H9 (cell line): ENCODE measurements at regions not wholly inside any gene's neighbourhood (a gene's known extent, or its start where the extent isn't known, plus 50 kb on each side); places are given as distances from the start of the nearest gene placed in this dataset.
"Not testable (repeated sequence)": the region's sequence is repeated elsewhere in the genome, so short reads cannot be mapped to it uniquely, and the experiment has no call there.

Source experiments
- DNase-seq: peaks from one replicate; pipeline ENCODE4 v3.0.0-alpha.2; 2017
- H2AFZ ChIP-seq: one replicate; pipeline ENCODE4 v1.6.1; 2013; ENCODE audit warnings: mild to moderate bottlenecking, low read length, control low read depth, moderate library complexity
- H2AK5ac ChIP-seq: 2 replicates; pipeline ENCODE4 v1.6.1; 2013; ENCODE audit warnings: low read length, control low read depth, mixed read lengths; ENCODE audit not compliant: insufficient read length
- H2BK120ac ChIP-seq: one replicate; pipeline ENCODE4 v1.6.1; 2013; ENCODE audit warnings: low read depth, mild to moderate bottlenecking, low read length, control low read depth, inconsistent platforms; ENCODE audit not compliant: poor library complexity, severe bottlenecking
- H2BK12ac ChIP-seq: 2 replicates; pipeline ENCODE4 v1.6.1; 2013; ENCODE audit warnings: low read length, control low read depth, mixed read lengths, low read depth; ENCODE audit not compliant: insufficient read length
- H2BK15ac ChIP-seq: 2 replicates; pipeline ENCODE4 v1.6.1; 2013; ENCODE audit warnings: low read depth, low read length, control low read depth
- H2BK20ac ChIP-seq: one replicate; pipeline ENCODE4 v1.6.1; 2013; ENCODE audit warnings: low read depth, mild to moderate bottlenecking, low read length, control low read depth, inconsistent platforms; ENCODE audit not compliant: poor library complexity, severe bottlenecking
- H2BK5ac ChIP-seq: 2 replicates; pipeline ENCODE4 v1.6.1; 2013; ENCODE audit warnings: low read length, control low read depth, mixed read lengths; ENCODE audit not compliant: insufficient read length
- H3K14ac ChIP-seq: 2 replicates; pipeline ENCODE4 v1.6.1; 2013; ENCODE audit warnings: low read length, control low read depth; ENCODE audit not compliant: insufficient read depth
- H3K18ac ChIP-seq: 2 replicates; pipeline ENCODE4 v1.6.1; 2013; ENCODE audit warnings: low read depth, mild to moderate bottlenecking, mixed read lengths, low read length, control low read depth; ENCODE audit not compliant: insufficient read length
- H3K23ac ChIP-seq: 2 replicates; pipeline ENCODE4 v1.6.1; 2013; ENCODE audit warnings: low read length, control low read depth, mixed read lengths, low read depth; ENCODE audit not compliant: insufficient read length
- H3K23me2 ChIP-seq: 2 replicates; pipeline ENCODE4 v1.6.1; 2013; ENCODE audit warnings: low read depth, mild to moderate bottlenecking, mixed read lengths, low read length, control low read depth; ENCODE audit not compliant: insufficient read length, poor library complexity, severe bottlenecking
- H3K27ac ChIP-seq: 2 replicates; pipeline ENCODE4 v1.5.1; 2013; ENCODE audit warnings: low read length, control low read depth, mixed read lengths, low read depth; ENCODE audit not compliant: insufficient read length
- H3K27me3 ChIP-seq: 2 replicates; pipeline ENCODE4 v1.6.1; 2013; ENCODE audit warnings: low read length, control low read depth, inconsistent platforms; ENCODE audit not compliant: insufficient read depth
- H3K4ac ChIP-seq: 2 replicates; pipeline ENCODE4 v1.6.1; 2013; ENCODE audit warnings: low read depth, mild to moderate bottlenecking, control low read depth, inconsistent platforms, low read length, moderate library complexity
- H3K4me1 ChIP-seq: 2 replicates; pipeline ENCODE4 v1.6.1; 2013; ENCODE audit warnings: low read length, control low read depth, inconsistent platforms; ENCODE audit not compliant: insufficient read depth
- H3K4me2 ChIP-seq: 2 replicates; pipeline ENCODE4 v1.6.1; 2013; ENCODE audit warnings: low read length, control low read depth, mixed read lengths; ENCODE audit not compliant: insufficient read length, insufficient read depth
- H3K56ac ChIP-seq: 2 replicates; pipeline ENCODE4 v1.6.1; 2013; ENCODE audit warnings: low read depth, mild to moderate bottlenecking, mixed read lengths, low read length, control low read depth; ENCODE audit not compliant: insufficient read length
- H3K79me1 ChIP-seq: 2 replicates; pipeline ENCODE4 v1.6.1; 2013; ENCODE audit warnings: low read depth, mild to moderate bottlenecking, moderate library complexity, low read length, control low read depth, inconsistent platforms; ENCODE audit not compliant: insufficient read depth, poor library complexity, severe bottlenecking
- H3K79me2 ChIP-seq: 2 replicates; pipeline ENCODE4 v1.6.1; 2013; ENCODE audit warnings: low read length, control low read depth, inconsistent platforms; ENCODE audit not compliant: insufficient read depth
- H3K9ac ChIP-seq: 2 replicates; pipeline ENCODE4 v1.6.1; 2013; ENCODE audit warnings: low read length, control low read depth, mixed read lengths; ENCODE audit not compliant: insufficient read length; ENCODE audit errors: extremely low read depth
- H3K9me3 ChIP-seq: one replicate; pipeline ENCODE4 v1.6.1; 2013; ENCODE audit warnings: low read depth, low read length, inconsistent platforms; ENCODE audit not compliant: control insufficient read depth
- H3T11ph ChIP-seq: one replicate; pipeline ENCODE4 v1.6.1; 2013; ENCODE audit warnings: mild to moderate bottlenecking, low read length, control low read depth, inconsistent platforms
- H4K20me1 ChIP-seq: one replicate; pipeline ENCODE4 v1.6.1; 2013; ENCODE audit not compliant: control insufficient read depth, insufficient read length, insufficient read depth
- H4K5ac ChIP-seq: 2 replicates; pipeline ENCODE4 v1.6.1; 2013; ENCODE audit warnings: low read depth, mild to moderate bottlenecking, mixed read lengths, low read length, control low read depth; ENCODE audit not compliant: insufficient read length
- H4K8ac ChIP-seq: replicated peaks from 2 replicates; pipeline ENCODE4 v1.6.1; 2013; ENCODE audit warnings: low read length, control low read depth, mixed read lengths, low read depth; ENCODE audit not compliant: insufficient read length
- H4K91ac ChIP-seq: 2 replicates; pipeline ENCODE4 v1.6.1; 2013; ENCODE audit warnings: low read depth, mild to moderate bottlenecking, moderate library complexity, mixed read lengths, low read length, control low read depth; ENCODE audit not compliant: insufficient read length
- H3K27ac Mint-ChIP-seq, 3 experiments: 2 replicates in 2 of 3; 3 replicates in 1 of 3; pipeline ENCODE4 v1.8.0; 2020 to 2021; ENCODE audit warnings: mixed read lengths in 3 of 3, mild to moderate bottlenecking in 1 of 3, moderate library complexity in 1 of 3
- H3K27me3 Mint-ChIP-seq: 2 replicates; pipeline ENCODE4 v1.8.0; 2021; ENCODE audit warnings: low read depth, mild to moderate bottlenecking, moderate library complexity, mixed read lengths
- H3K36me3 Mint-ChIP-seq, 3 experiments: 2 replicates in 2 of 3; 3 replicates in 1 of 3; pipeline ENCODE4 v1.8.0; 2020 to 2021; ENCODE audit warnings: low read depth in 3 of 3, mixed read lengths in 3 of 3; ENCODE audit not compliant: insufficient read depth in 1 of 3
- H3K4me1 Mint-ChIP-seq, 2 experiments: 2 replicates each; pipeline ENCODE4 v1.8.0; 2020; ENCODE audit warnings: mixed read lengths in 2 of 2
- H3K4me3 Mint-ChIP-seq, 2 experiments: 2 replicates in 1 of 2; 3 replicates in 1 of 2; pipeline ENCODE4 v1.8.0; 2020 to 2021; ENCODE audit warnings: mild to moderate bottlenecking in 2 of 2, mixed read lengths in 2 of 2, moderate library complexity in 1 of 2
- H3K9me3 Mint-ChIP-seq, 2 experiments: 2 replicates in 1 of 2; 3 replicates in 1 of 2; pipeline ENCODE4 v1.8.0; 2020; ENCODE audit warnings: mild to moderate bottlenecking in 2 of 2, mixed read lengths in 2 of 2, moderate library complexity in 1 of 2
- WGBS: extraction: QIAGEN DNeasy Blood & Tissue Kit; methylation state at CpG from one replicate; pipeline ENCODE4 v1.1.7; 2013; ENCODE audit warnings: missing lambda C conversion rate, low lambda C conversion rate, mixed read lengths; ENCODE audit not compliant: insufficient read length; ENCODE audit errors: extremely low coverage; 5-methylcytosine and 5-hydroxymethylcytosine counted together

- H3K9me3 ChIP-seq, H3K14ac ChIP-seq, H3K4me2 ChIP-seq, H4K91ac ChIP-seq, H3K27me3 Mint-ChIP-seq, H3K4me3 Mint-ChIP-seq, H2BK15ac ChIP-seq, H2BK12ac ChIP-seq, H3K56ac ChIP-seq, H2BK120ac ChIP-seq, H4K20me1 ChIP-seq, H3K9ac ChIP-seq, H3T11ph ChIP-seq, H3K18ac ChIP-seq, H3K23me2 ChIP-seq, H2AFZ ChIP-seq, H3K4me1 Mint-ChIP-seq, H2BK5ac ChIP-seq, H2BK20ac ChIP-seq, H3K27ac Mint-ChIP-seq, H3K79me2 ChIP-seq, H3K79me1 ChIP-seq, H3K4me1 ChIP-seq, H3K4ac ChIP-seq, H4K8ac ChIP-seq, H3K23ac ChIP-seq, DNase-seq, H3K27ac ChIP-seq, H3K27me3 ChIP-seq, H2AK5ac ChIP-seq, H4K5ac ChIP-seq: not testable (repeated sequence)
- no CpG with 5 or more reads among the region's 9 CpGs for WGBS
- H3K36me3 Mint-ChIP-seq = peaks cover 0 to 14% (median 7%) of the 10 kb centered on the region in 3 experiments; a peak in 4 of 7 replicates
- H3K9me3 Mint-ChIP-seq = peaks cover 13 to 20% of the 10 kb centered on the region in 2 experiments
Observed at GRCh38 chr4:69424722-69425121, 71.0 kb downstream of the UGT2B4 start.
